Prostate gland (tissue), 2 donors: ENCODE measurements at regions not wholly inside any gene's neighbourhood (a gene's known extent, or its start where the extent isn't known, plus 50 kb on each side); places are given as distances from the start of the nearest gene placed in this dataset.

Experiments
- POLR2AphosphoS5 ChIP-seq: sonication (generic); formaldehyde crosslinking; IDR thresholded peaks from one replicate; pipeline ENCODE4 v1.6.1; 2017; ENCODE audit warnings: antibody characterized with exemption
- TF ChIP-seq, protein P1 (sequence below), 4 experiments: fragments of 200-600 bp in 2 of 4; fragments of 450-650 bp in 2 of 4; sonication (generic) in 2 of 4; IDR thresholded peaks; 1 replicate in 3 of 4; 2 replicates in 1 of 4; pipeline ENCODE4 v1.5.1; 2016 to 2019; ENCODE audit warnings: antibody characterized with exemption in 4 of 4, mild to moderate bottlenecking in 2 of 4, moderate library complexity in 2 of 4

DNA sequence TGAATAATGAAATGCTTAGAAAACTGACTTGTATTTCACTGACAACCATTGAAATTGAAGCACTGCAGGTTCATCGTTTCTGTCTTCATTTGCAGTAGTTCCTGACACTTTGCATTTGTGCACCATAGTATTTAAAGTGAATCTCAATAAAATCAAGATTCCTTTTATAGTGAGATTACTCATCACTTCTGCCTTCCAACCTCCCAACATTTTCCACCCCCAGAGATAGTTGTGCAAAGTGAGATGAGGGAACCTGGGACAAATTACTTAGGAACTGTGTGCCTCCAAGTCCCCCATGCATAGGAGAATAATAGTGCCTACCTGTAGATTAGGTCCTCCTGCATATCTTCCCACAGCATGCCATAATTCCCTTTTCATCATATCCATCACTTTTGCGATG is 114.9 kb upstream of the DPT start:
- TF ChIP-seq, protein P1, sequence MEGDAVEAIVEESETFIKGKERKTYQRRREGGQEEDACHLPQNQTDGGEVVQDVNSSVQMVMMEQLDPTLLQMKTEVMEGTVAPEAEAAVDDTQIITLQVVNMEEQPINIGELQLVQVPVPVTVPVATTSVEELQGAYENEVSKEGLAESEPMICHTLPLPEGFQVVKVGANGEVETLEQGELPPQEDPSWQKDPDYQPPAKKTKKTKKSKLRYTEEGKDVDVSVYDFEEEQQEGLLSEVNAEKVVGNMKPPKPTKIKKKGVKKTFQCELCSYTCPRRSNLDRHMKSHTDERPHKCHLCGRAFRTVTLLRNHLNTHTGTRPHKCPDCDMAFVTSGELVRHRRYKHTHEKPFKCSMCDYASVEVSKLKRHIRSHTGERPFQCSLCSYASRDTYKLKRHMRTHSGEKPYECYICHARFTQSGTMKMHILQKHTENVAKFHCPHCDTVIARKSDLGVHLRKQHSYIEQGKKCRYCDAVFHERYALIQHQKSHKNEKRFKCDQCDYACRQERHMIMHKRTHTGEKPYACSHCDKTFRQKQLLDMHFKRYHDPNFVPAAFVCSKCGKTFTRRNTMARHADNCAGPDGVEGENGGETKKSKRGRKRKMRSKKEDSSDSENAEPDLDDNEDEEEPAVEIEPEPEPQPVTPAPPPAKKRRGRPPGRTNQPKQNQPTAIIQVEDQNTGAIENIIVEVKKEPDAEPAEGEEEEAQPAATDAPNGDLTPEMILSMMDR (IDR thresholded peaks at IDR 0.05): no peak
- no peak for TF ChIP-seq POLR2AphosphoS5
